ENCODE measurements at regions not wholly inside any gene's neighbourhood (a gene's known extent, or its start where the extent isn't known, plus 50 kb on each side); places are given as distances from the start of the nearest gene placed in this dataset.

DNA sequence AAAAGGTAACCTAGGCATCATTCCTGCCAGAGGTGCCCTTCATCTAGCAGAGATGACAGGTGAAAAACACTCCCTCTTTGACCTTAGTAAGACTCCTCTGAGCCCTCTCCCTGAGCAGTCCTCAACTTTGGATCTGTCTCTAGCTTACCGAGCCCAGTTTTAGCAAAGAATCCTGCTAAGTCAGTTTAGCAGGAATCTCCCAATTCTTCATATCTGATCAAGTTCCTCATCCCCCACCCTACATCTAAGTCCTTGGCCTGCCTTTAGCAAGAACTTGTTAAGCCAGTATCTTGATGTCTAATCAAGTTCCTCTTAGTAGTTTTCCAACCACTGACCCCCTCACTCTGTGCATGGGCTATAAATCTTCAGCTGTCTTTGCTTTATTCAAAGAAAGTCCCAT lies 235.6 kb downstream of the OMA1 start:
- H3K9me3 ChIP-seq (ENCODE audit: insufficient read depth, low read length) = no peaks in the 10 kb centered on the region
- no peak overlapping the region for H2AFZ ChIP-seq (ENCODE audit: low read depth, low read length)
- H3K36me3 ChIP-seq (replicated peaks; ENCODE audit: low read depth, low read length) = no peaks in the 10 kb centered on the region
- H3K4me2 ChIP-seq (ENCODE audit: low read length) = no peak overlapping the region
- no peak overlapping the region for H3K27ac ChIP-seq (ENCODE audit: low read length)
- H3K79me2 ChIP-seq (ENCODE audit: low read length) = no peaks in the 10 kb centered on the region
- no peak overlapping the region for H3K9ac ChIP-seq (ENCODE audit: low read length)
- TF ChIP-seq CTCF (IDR thresholded peaks at IDR 0.05; ENCODE audit: low read depth, low read length) (no peak), EZH2phosphoT487 (IDR thresholded peaks at IDR 0.05; ENCODE audit: low read depth) (no peak)
- H3K4me3 ChIP-seq (ENCODE audit: low read length) = no peak overlapping the region
- H4K20me1 ChIP-seq (ENCODE audit: insufficient read depth, low read length) = no peaks in the 10 kb centered on the region
- H3K27me3 ChIP-seq (ENCODE audit: low read depth, low read length) = no peaks in the 10 kb centered on the region
- H3K4me1 ChIP-seq (ENCODE audit: low read length) = no peaks in the 10 kb centered on the region

GRCh38 chr1:58310469-58310868 lies 236.1 kb downstream of the OMA1 start:
- no peaks in the 10 kb centered on the region for H3K9me3 ChIP-seq (ENCODE audit: insufficient read depth, low read length)
- no peaks in the 10 kb centered on the region for H4K20me1 ChIP-seq (ENCODE audit: insufficient read depth, low read length)
- no peak overlapping the region for H3K4me2 ChIP-seq (ENCODE audit: low read length)
- H2AFZ ChIP-seq (ENCODE audit: low read depth, low read length) = no peak overlapping the region
- H3K79me2 ChIP-seq (ENCODE audit: low read length) = no peaks in the 10 kb centered on the region
- no peak for TF ChIP-seq CTCF (IDR thresholded peaks at IDR 0.05; ENCODE audit: low read depth, low read length)
- no peak for TF ChIP-seq EZH2phosphoT487 (IDR thresholded peaks at IDR 0.05; ENCODE audit: low read depth)
- H3K4me3 ChIP-seq (ENCODE audit: low read length) = no peak overlapping the region
- no peaks in the 10 kb centered on the region for H3K36me3 ChIP-seq (replicated peaks; ENCODE audit: low read depth, low read length)
- H3K4me1 ChIP-seq (ENCODE audit: low read length) = no peaks in the 10 kb centered on the region
- H3K27ac ChIP-seq (ENCODE audit: low read length) = no peak overlapping the region
- no peaks in the 10 kb centered on the region for H3K27me3 ChIP-seq (ENCODE audit: low read depth, low read length)
- no peak overlapping the region for H3K9ac ChIP-seq (ENCODE audit: low read length)

DNA sequence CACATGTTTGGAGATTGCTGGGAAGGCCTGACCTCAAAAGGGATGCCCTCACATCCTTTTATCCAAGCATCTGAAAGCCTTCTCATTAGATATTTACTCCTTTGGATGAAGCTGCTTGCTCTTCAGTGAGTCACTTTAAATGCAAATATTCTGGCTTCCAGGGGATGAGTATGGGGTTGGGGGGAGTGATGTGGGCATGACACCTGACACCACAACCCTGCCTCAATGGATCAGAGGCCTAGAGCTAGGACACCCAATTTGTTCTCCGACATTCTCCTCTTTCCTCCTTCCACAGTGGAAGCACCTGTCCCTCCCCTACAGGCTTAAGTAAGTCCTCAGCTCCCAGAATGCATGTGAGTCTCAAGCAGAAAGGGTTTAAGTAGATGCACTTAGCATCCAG lies 238.3 kb downstream of the OMA1 start:
- no peaks in the 10 kb centered on the region for H3K36me3 ChIP-seq (replicated peaks; ENCODE audit: low read depth, low read length)
- no peaks in the 10 kb centered on the region for H3K79me2 ChIP-seq (ENCODE audit: low read length)
- H2AFZ ChIP-seq (ENCODE audit: low read depth, low read length) = no peak overlapping the region
- no peak overlapping the region for H3K4me2 ChIP-seq (ENCODE audit: low read length)
- H3K4me1 ChIP-seq (ENCODE audit: low read length) = no peaks in the 10 kb centered on the region
- TF ChIP-seq CTCF (IDR thresholded peaks at IDR 0.05; ENCODE audit: low read depth, low read length) (no peak), EZH2phosphoT487 (IDR thresholded peaks at IDR 0.05; ENCODE audit: low read depth) (no peak)
- no peaks in the 10 kb centered on the region for H3K9me3 ChIP-seq (ENCODE audit: insufficient read depth, low read length)
- no peak overlapping the region for H3K4me3 ChIP-seq (ENCODE audit: low read length)
- no peak overlapping the region for H3K9ac ChIP-seq (ENCODE audit: low read length)
- H3K27me3 ChIP-seq (ENCODE audit: low read depth, low read length) = no peaks in the 10 kb centered on the region
- H3K27ac ChIP-seq (ENCODE audit: low read length) = no peak overlapping the region
- H4K20me1 ChIP-seq (ENCODE audit: insufficient read depth, low read length) = no peaks in the 10 kb centered on the region

GRCh38 chr1:58307431-58307830 lies 239.1 kb downstream of the OMA1 start:
- H3K4me1 ChIP-seq (ENCODE audit: low read length) = no peaks in the 10 kb centered on the region
- H3K36me3 ChIP-seq (replicated peaks; ENCODE audit: low read depth, low read length) = no peaks in the 10 kb centered on the region
- no peaks in the 10 kb centered on the region for H4K20me1 ChIP-seq (ENCODE audit: insufficient read depth, low read length)
- no peaks in the 10 kb centered on the region for H3K79me2 ChIP-seq (ENCODE audit: low read length)
- no peaks in the 10 kb centered on the region for H3K27me3 ChIP-seq (ENCODE audit: low read depth, low read length)
- TF ChIP-seq CTCF (IDR thresholded peaks at IDR 0.05; ENCODE audit: low read depth, low read length) = no peak
- TF ChIP-seq EZH2phosphoT487 (IDR thresholded peaks at IDR 0.05; ENCODE audit: low read depth) = no peak
- H2AFZ ChIP-seq (ENCODE audit: low read depth, low read length) = no peak overlapping the region
- no peaks in the 10 kb centered on the region for H3K9me3 ChIP-seq (ENCODE audit: insufficient read depth, low read length)
- H3K4me2 ChIP-seq (ENCODE audit: low read length) = no peak overlapping the region
- no peak overlapping the region for H3K4me3 ChIP-seq (ENCODE audit: low read length)
- no peak overlapping the region for H3K9ac ChIP-seq (ENCODE audit: low read length)
- H3K27ac ChIP-seq (ENCODE audit: low read length) = no peak overlapping the region
